ENCODE measurements at regions not wholly inside any gene's neighbourhood (a gene's known extent, or its start where the extent isn't known, plus 50 kb on each side); places are given as distances from the start of the nearest gene placed in this dataset.

DNA sequence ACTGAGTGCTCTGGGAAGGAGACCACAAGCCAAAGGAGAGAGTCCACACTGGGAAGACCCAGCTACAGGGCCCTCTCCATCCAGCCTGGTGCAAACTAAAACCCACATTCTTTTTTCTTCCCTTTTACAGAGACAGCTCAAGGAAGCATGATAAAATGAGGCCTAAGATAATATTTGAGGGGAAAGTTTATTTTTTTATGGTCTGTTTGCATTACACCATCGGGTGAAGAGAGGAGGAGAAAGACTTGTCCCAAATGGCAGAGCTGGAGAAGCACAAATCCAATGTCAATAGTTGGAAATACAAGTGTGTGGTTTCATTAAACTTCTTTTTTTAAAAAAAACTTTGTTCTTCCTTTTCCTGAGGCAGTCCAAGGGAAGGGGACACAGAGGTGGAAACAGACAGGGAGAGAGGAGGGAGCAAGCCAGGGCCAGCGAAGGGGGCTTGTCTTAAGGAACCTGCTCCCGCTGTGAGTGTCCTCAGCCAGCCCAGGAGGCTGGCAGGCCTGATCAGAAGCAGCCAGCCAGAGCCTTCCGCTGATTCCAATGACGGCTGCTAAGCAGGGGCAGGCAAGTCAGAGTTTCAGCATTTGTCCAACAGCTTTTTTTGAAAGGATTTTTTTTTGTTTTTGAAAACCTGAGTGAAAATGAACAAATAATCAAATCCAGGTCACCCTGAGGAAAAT is 203.8 kb upstream of the SIX2 start:
- no peak for DNase-seq (ENCODE audit: low spot score)

DNA sequence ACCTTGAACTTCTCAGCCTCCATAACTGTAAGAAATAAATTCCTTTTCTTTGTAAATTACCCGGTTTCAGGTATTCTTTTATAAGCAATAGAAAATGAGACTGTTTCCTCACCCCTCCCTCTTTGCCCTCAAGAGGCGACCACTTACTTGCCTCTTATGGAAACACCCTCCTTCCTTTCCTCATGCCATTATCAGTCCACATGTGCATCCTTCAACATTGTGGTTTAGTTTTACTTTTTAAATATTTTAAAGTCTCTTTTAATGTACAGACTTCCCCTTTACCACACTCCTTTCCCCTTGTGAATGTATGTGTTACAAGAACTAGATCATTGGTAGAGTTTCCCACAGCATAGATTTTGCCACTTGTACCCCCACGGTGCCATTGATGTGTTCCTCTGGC is 202.4 kb upstream of the SIX2 start:
- no peak for DNase-seq (ENCODE audit: low spot score)

DNA sequence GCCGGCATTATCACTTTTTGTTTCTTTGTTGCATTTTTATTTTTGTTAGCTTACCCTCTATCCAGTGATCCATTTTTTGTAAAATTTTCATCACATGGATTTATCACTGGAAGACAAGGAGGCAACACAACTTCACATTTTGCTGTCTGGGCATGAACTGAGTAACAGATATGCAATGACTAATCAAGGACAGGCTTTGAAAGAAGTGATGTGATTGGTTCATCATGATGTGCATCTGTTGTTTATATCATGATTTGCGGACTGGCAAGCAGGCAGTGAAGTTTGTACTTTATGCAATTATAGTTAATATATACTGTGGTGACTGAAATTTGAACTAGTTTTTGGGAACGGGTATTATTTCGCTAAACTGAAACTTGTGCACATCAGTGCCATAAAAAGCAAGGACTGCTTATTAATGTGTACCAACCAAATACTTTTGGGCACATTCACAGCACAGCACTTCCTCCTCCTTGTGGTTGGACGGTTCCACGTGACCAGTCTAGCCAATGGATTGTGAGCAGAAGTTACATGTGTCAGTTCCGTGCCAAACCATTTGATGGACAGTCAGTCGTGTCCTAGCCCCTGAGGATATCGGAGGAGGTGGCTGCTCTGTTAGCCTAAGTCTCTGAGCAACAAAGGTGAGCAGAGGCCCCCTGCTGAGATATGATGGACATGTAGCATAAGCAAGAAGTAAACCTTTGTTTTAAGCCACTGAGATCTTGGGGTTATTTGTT is 201.4 kb upstream of the SIX2 start:
- no peak for DNase-seq (ENCODE audit: low spot score)

DNA sequence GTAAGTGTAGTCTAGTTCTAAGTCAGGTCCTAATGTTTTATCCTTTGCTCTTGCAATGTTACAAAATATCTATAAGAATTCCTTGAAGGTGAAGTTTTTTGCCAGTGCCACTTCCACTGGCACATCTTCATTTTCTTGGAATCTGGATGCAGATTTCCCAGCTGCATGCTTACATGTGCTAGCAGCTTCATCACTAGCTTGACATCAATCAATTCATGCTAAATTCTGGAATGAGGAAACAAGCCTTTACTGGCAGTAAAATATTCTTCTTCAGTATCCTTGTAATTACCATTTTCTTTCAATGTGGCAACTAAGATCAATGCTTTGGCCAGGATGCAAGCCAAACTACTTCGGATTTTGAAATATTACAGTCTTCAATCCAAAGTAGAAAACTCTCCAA is 200.6 kb upstream of the SIX2 start:
- DNase-seq (ENCODE audit: low spot score): no peak

DNA sequence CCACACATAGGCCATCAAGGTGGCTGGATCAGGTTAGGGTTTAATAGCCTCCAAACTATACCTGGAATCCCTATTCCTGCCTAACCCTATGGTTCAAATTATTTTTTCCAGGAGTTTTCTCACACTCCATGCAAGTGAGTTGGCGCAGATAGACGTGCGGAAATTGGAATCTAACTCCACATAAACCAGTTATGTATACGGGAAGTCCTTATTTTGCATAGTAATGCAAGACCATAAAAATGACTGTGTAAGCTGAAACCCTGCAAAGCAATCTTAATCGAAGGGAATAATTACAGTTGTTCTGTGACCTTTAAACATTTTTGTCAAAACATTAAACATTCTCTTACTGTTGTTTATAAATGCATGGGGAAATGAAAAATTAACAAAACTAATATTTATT is 200.1 kb upstream of the SIX2 start:
- no peak for DNase-seq (ENCODE audit: low spot score)

DNA sequence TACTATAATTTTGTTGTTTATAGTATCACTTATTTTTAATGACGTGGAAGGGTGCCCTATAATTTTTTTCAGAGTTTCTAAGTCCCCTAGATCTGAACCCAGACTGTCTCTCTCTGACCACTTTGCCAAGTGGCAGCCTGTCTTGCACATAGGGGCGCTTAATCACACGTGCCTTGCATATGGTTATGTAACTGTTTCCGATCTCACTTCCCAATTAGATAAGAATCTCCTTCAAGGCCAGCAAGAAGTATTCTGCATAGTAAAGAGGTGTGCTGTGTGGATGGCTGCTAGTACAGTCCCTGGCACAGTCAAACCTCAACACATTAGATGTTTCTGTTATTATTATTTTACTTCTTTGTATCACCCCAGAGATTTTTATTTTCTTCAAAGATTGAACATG is 197.8 kb upstream of the SIX2 start:
- DNase-seq (ENCODE audit: low spot score): no peak

DNA sequence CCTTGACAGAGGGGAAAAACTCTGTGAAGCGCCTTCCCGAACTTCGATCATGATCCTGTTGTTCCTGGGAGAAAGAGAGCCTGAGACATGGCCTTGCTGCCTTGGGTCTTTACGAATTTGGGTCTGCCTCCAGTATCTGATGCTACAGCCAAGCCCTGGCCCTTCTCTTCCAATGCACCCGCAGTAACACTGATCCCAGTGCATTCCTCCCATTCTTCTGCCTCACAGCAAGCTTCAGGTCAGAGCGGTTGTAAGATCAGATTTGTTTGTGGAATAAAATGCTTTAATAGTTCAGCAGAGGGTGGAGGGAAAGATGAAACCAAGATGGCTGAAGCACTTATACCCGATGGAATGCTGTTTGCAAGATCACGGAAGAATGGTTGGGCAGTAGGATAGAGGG is 196.7 kb upstream of the SIX2 start:
- no peak for DNase-seq (ENCODE audit: low spot score)

DNA sequence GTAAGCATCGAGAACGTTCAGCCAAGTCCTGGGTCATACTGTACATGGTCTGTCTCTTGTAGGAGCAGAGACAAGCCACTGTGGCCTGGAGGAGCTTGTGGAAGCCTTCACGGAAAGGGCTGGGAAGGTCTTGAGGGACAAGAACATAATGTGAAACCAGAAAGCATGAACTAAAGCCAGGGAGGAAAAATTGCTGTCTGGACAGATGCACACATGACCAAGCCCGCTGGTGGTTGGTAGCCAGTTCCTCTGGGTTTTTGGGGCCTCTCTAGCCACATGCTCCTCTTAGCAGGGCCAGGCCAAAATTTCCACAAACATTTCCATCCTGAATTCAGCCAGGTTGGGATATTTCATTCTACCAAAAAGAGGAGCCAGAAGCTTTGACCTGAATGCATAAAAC is 196.2 kb upstream of the SIX2 start:
- DNase-seq (ENCODE audit: low spot score): peak; percentile 19

DNA sequence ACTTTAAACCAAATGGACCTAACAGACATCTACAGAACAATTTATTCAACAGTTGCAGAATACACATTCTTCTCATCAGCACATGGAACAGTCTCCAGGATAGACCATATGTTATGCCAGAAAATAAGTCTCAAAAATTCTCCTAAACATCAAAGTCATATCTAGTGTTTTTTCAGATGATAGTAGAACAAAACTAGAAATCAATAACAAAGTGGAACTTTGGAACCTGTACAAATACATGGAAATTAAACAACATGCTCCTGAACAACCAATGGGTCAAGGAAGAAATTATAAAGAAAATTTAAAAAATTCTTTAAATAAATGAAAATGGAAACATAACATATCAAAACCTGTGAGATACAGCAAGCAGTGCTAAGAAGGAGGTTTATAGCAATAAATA is 194.1 kb upstream of the SIX2 start:
- DNase-seq (ENCODE audit: low spot score): no peak

DNA sequence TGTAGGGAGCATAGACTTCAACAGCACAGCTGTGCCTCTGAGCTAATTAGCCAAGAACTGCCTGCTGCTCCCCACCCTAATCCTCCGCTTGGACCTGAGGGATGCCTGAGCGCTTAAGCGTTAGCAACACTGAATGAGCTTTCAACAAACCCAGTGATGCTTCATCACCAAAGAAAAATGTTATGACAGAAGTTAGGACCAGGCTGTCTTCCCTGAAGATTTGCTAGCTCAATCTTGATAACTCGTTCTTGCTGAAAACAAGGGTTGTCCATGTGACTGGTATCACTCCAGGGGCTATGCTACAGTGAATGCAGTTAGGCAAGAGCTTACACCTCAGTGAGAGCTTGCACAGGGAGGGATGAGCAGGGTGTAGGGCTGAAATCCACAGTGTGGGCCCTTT is 190.7 kb upstream of the SIX2 start:
- peak; percentile 43 for DNase-seq (ENCODE audit: low spot score)

DNA sequence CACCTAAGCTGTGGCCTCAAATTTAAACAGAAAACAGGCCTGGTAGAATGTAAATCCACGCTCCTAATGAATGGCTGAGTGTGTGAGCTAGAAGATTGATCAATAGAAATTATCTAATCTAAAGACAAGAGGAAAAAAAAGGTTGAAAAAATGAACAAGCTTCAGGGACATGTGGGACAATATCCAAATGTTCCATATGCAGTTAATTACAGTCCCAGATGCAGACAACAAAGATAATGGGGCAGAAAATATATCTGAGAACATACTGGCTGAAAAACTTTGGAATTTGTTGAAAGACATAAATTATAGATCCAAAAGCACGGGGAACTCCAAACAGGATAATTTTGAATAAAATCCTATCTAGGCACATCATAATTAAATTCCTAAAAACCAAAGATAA is 186.7 kb upstream of the SIX2 start:
- no peak for DNase-seq (ENCODE audit: low spot score)

DNA sequence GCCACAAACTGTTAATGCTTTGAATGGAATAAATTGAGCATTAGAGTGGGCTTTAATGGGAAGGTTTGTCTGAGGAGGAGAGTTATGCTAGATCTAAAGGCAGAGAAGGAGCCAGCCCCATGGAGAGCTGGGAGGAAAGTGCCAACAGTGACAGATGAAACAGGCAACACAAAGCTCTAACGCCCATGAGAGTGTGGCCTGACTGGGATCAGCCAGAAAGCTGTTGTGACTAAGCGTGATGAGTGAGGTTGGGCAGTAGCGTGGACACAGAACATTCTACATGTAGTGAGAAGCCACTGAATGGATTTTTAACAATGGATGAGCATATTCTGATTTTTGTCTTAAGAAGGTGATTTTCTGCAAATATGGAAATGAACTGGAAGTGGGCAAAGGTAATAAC is 185.3 kb upstream of the SIX2 start:
- no peak for DNase-seq (ENCODE audit: low spot score)

DNA sequence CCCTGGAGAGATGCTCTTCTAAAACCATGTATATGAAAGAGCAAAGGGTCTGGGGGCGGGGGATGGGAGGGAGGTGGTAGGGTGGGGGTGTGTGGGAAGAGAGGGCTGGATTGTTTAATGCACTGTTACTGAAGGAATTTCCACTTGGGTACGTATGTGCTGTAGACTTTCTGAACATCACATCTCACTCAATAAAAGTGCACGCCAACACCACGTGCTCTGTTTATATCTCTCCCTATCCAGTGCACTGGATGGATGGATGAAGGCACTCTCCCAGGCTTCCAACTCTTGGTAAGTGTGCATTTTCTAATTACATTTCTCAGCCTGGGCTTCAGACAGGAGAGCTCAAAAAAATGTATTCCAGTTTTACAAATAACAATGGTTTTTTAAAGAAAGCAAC is 184.3 kb upstream of the SIX2 start:
- no peak for DNase-seq (ENCODE audit: low spot score)

DNA sequence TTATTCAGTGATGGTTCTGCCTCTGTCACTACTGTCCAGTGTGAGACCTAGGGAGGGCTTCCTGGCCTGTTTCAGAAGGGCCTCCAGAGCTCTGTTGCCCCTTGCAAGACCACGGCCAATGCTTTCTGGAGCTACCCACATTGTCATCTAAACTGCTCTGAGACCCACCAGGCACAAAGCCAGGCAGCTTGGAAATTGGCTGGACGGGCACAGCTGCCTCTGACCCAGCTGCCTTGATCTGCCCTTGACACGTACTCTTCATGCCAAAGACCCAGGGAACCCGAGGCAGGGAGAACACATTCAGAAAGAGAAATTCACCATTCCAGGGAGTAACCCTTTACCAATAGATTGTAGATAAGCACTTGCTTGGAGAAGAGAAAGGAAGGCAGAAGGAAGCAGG is 183.7 kb upstream of the SIX2 start:
- DNase-seq (ENCODE audit: low spot score): no peak

DNA sequence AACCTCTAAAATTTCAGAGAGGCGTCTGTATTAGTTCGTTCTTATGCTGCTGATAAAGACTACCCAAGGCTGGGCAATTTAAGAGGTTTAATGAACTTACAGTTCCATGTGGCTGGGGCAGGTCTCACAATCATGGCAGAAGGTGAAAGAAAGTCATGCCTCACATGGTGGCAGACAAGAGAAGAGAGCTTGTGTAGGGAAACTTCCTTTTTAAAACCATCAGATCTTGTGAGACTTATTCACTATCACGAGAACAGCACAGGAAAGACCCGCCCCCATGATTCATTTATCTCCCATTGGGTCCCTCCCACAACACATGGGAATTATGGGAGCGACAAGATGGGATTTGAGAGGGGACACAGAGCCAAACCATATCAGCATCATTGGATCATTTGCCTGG is 183.2 kb upstream of the SIX2 start:
- DNase-seq (ENCODE audit: low spot score): no peak

DNA sequence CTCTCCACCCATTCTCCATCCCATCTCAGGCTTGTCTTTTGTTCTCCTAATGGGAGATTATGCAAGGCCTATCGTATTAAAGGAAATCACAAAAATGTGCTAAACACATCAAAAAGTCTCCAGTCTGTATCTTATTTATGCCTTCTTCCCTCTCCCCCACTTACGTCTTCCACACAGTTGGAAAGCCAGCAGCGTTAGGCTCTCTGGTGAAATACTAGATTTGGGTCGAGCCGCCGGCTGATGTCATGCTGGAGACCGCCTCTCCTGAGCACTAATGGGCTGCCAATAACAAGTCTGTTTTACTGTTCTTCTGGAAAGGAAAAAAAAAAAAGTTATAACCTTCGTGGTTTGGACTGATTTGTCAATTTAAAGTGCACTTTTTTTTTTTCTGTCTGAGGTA is 182.7 kb upstream of the SIX2 start:
- no peak for DNase-seq (ENCODE audit: low spot score)

DNA sequence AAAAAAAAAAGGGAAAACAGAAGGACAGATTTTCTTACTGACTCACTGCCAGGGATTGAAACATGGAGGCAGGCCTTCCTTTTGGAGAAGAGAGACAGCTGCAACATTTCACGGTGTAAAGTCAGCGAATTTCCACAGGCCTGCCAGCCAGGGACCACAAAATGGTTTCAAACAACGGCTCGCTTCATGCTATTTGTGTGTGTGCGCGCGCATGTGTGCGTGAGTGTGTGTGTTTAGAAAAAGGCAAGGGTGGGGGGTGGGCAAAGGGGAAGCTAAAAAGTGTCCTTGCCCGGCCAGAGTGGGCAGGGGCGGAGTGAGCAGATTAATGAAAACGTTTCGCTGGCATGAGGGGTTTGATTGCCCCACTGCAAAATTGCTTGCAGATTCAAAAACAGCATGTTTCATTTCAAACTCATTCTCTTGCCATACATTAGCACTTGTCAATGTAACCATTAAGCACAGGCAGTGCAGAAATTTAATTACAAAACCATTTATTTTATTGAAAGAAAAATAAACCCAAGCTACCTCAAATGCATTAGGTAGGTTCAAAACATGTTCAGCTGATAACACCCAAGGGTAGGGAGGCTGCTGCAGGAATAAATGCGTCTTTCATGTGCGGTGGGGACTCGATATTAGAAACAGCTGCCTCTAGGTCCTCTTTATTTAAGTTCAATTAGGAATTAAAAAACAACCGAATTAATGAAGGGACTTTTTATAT is 182.1 kb upstream of the SIX2 start:
- no peak for DNase-seq (ENCODE audit: low spot score)

DNA sequence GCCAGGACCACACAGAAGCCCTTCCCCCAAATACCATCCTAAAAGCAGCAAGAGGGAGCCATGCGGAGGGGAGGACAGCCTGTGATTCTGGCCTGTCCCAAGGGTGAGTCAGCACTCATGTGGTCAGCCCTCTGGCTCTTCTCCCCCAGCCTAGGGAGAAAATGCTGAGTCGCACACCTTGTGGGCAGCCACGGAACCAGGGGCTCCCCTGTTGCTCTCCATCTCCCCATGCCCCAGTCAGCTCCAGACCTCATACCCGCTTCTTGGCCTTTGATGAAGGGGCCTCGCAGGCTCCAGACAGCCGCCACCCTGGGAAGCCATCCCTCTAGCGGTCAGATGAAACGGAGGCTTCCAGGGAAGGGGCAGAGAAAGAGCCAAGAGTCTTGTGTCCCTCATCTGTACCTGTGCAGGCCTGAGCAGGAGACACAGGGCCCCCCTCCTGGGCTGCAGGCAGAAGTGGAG is 181.3 kb upstream of the SIX2 start:
- no peak for DNase-seq (ENCODE audit: low spot score)

DNA sequence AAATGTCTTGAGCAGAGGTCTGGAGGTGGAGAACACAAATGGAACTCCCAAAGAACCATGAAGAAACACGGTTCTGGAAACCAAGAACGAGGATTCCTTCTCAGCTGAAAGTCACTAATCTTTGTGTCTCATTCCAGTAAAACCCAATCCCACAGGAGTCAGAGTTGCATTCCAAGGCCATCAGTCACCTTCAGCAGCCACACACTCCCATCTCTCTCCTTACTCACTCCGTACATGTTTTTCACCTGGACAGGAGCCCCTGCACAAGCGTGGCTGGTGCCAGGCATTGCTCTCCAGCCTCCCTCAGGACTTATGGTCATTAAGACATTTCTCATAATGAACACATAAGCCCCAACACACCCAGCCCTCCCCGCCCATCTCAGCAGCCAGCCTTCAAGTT is 175.4 kb upstream of the SIX2 start:
- no peak for DNase-seq (ENCODE audit: low spot score)

DNA sequence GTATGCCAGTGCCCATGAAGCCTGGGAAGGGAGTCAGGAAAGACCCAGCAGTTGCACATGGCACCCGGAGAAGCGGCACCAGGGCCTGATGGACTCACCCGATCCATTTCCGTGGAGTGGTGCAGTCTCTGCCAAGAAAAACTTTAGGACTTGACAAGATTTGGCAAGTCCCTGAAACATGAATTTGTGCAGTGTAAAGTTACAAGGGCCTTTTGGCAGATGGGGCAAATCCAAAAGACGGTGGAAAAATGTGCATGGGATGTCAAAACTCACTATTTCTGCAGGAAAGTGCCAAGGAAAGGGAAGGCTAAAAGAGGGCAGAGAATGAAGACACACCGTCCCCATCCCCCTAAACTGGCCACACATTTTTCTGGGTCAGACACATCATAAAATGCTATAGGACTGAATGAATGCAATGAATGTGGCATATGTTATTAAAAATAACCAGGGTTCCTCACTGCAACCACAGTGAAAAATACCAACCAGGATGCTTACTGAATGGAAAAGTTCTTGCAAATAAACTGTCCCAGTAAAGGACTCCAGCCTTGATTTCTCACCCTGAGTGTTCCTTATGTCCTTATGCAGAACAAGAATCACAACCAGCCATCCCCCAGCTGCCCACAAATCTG is 173.5 kb upstream of the SIX2 start:
- DNase-seq (ENCODE audit: low spot score): no peak

DNA sequence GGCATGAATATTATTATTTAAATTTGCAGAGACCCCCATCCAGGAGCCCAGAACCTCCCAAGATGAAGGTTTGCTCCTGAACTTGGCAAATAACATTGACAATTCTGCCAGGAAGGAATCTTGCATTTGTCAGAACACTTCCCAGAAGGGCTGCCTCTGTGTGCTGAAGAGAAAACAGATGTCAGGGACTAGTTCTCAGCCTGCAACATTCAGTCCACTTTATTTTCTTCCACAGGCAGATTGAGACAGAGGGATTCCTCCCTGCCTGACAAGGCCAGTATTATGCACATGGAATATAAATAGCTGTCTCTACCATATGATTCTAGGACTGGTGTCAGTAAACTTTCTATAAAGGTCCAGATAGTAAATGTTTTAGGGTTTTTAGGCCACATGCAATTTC is 171.5 kb upstream of the SIX2 start:
- DNase-seq (ENCODE audit: low spot score): no peak

DNA sequence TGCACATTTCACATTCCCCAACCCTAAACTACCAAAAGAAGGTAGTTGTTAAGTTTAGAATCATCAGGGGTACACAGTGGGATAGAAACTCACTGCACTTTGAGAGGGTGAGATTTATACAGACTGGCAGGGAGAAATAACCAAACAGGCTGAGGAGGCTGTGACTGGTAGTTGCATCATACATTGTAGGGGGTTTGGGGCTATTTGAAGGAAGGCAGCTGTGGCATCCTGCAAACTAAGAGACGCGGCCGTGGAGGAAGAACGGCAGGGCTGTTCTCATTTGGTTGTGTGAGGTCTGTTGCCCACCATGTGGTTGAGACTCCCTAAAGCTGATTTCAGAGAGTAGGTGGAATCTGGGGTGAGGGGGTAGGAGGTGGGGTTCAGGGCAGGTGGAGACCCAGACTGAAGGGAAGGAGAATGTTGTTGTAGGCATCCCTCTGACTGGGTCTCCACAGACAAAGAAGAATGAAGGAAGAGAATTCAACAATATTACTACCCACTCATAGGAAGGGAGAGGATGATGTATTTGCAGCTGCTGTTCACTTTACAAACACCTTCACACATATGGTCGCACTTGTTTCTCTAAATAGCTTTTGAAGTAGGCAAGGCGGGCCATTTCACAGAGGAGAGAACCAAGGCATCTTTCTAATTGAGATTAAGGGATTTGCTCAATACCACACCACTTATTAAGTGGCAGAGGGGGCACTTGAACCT is 170.9 kb upstream of the SIX2 start:
- DNase-seq (ENCODE audit: low spot score): no peak

All from ecto neural progenitor cell (in vitro differentiated cells).